DND-41 (cell line): ENCODE measurements at regions not wholly inside any gene's neighbourhood (a gene's known extent, or its start where the extent isn't known, plus 50 kb on each side); places are given as distances from the start of the nearest gene placed in this dataset.

Experiments
- ATAC-seq: fragments of 200-7000 bp; cut with Tn5 transposase; 3 replicates; pipeline ENCODE4 v1.9.1; 2021; ENCODE audit warnings: low read depth; ENCODE audit not compliant: insufficient read depth
- DNase-seq: peaks from one replicate; pipeline ENCODE4 v3.0.0-alpha.2; 2020
- H2AFZ ChIP-seq: 2 replicates; pipeline ENCODE4 v1.6.0; 2012; ENCODE audit warnings: low read depth, low read length
- H3K27ac ChIP-seq: 2 replicates; pipeline ENCODE4 v1.5.1; 2012; ENCODE audit warnings: low read length, inconsistent platforms
- H3K27me3 ChIP-seq: fragments of 200-600 bp; sonication (generic); 2 replicates; pipeline ENCODE4 v1.6.0; 2012; ENCODE audit warnings: low read length, mild to moderate bottlenecking, inconsistent platforms; ENCODE audit not compliant: insufficient read depth, poor library complexity
- H3K36me3 ChIP-seq: 2 replicates; pipeline ENCODE4 v1.5.1; 2012; ENCODE audit warnings: low read length, inconsistent platforms; ENCODE audit not compliant: insufficient read depth
- H3K4me1 ChIP-seq: 2 replicates; pipeline ENCODE4 v1.5.1; 2012; ENCODE audit warnings: mild to moderate bottlenecking, low read length; ENCODE audit not compliant: insufficient read depth
- H3K4me2 ChIP-seq: 2 replicates; pipeline ENCODE4 v1.6.0; 2012; ENCODE audit warnings: mild to moderate bottlenecking, moderate library complexity, low read length, inconsistent platforms; ENCODE audit not compliant: insufficient read depth
- H3K4me3 ChIP-seq, 2 experiments: fragments of 200-600 bp in 1 of 2; shearing (Covaris generic) in 1 of 2; 2 replicates each; pipeline ENCODE4 v1.5.1; 2012 to 2016; ENCODE audit warnings: inconsistent platforms in 2 of 2, low read length in 2 of 2, mild to moderate bottlenecking in 2 of 2, low read depth in 1 of 2, moderate library complexity in 1 of 2
- H3K79me2 ChIP-seq: 2 replicates; pipeline ENCODE4 v1.6.0; 2012; ENCODE audit warnings: low read length, inconsistent platforms; ENCODE audit not compliant: insufficient read depth
- H3K9ac ChIP-seq: 2 replicates; pipeline ENCODE4 v1.6.0; 2012; ENCODE audit warnings: low read depth, mild to moderate bottlenecking, inconsistent platforms, low read length, moderate library complexity
- H3K9me3 ChIP-seq: 2 replicates; pipeline ENCODE4 v1.5.1; 2012; ENCODE audit warnings: low read length, moderate library complexity, mild to moderate bottlenecking, inconsistent platforms; ENCODE audit not compliant: insufficient read depth, severe bottlenecking
- H4K20me1 ChIP-seq: 2 replicates; pipeline ENCODE4 v1.6.0; 2012; ENCODE audit warnings: low read length; ENCODE audit not compliant: insufficient read depth
- CTCF ChIP-seq: IDR thresholded peaks from 2 replicates; pipeline ENCODE4 v1.5.1; 2012; ENCODE audit warnings: borderline replicate concordance, low read length, moderate library complexity, mild to moderate bottlenecking; ENCODE audit not compliant: poor library complexity, severe bottlenecking; ENCODE audit errors: extremely low read depth
- EZH2 ChIP-seq: IDR thresholded peaks from 3 replicates; pipeline ENCODE4 v1.6.1; 2012; ENCODE audit warnings: borderline replicate concordance, low read depth, mild to moderate bottlenecking, moderate library complexity, low read length, inconsistent platforms; ENCODE audit not compliant: severe bottlenecking

- Histone ChIP-seq H3K9ac (no peak overlapping the region), H3K79me2 (no peaks in the 10 kb centered on the region), H4K20me1 (no peaks in the 10 kb centered on the region), H3K27me3 (no peaks in the 10 kb centered on the region), H3K4me2 (no peak overlapping the region), H3K27ac (no peak overlapping the region), H2AFZ (0 out of 2 replicates have a peak overlapping the region, but pooled peaks have one; percentile 19), H3K4me1 (no peaks in the 10 kb centered on the region), H3K4me3 (no peak overlapping the region), H3K36me3 (no peaks in the 10 kb centered on the region), H3K9me3 (no peaks in the 10 kb centered on the region)
- no peak for TF ChIP-seq CTCF
- TF ChIP-seq EZH2 = no peak
- DNase-seq (no peak), ATAC-seq (no peak)
These were observed 252.0 kb downstream of the AASDHPPT start for GRCh38 chr11:106329273-106330018.

- ATAC-seq = peak; percentile 53; the same call in 2 of the 3 replicates
These were observed 253.7 kb downstream of the AASDHPPT start for GRCh38 chr11:106331176-106331575.

GRCh38 chr11:106333678-106334077 lies 256.2 kb downstream of the AASDHPPT start:
- Histone ChIP-seq H3K9me3 (no peaks in the 10 kb centered on the region), H4K20me1 (no peaks in the 10 kb centered on the region), H3K4me3 (no peak overlapping the region), H3K27ac (no peak overlapping the region), H3K79me2 (no peaks in the 10 kb centered on the region), H3K36me3 (no peaks in the 10 kb centered on the region), H3K4me2 (no peak overlapping the region), H2AFZ (no peak overlapping the region), H3K4me1 (no peaks in the 10 kb centered on the region), H3K27me3 (no peaks in the 10 kb centered on the region), H3K9ac (no peak overlapping the region)
- TF ChIP-seq CTCF (no peak), EZH2 (no peak)
- no peak for ATAC-seq
- DNase-seq = no peak

More at GRCh38 chr11:106331176-106331575, 253.7 kb downstream of the AASDHPPT start:
- H3K27ac ChIP-seq = no peak overlapping the region
- no peak overlapping the region for H3K4me2 ChIP-seq
- H3K9me3 ChIP-seq = no peaks in the 10 kb centered on the region
- no peak for TF ChIP-seq EZH2
- no peak for TF ChIP-seq CTCF
- H3K36me3 ChIP-seq = no peaks in the 10 kb centered on the region
- no peak for DNase-seq
- no peaks in the 10 kb centered on the region for H3K79me2 ChIP-seq
- H3K4me3 ChIP-seq = no peak overlapping the region
- H2AFZ ChIP-seq = no peak overlapping the region
- no peaks in the 10 kb centered on the region for H3K4me1 ChIP-seq
- H3K27me3 ChIP-seq = no peaks in the 10 kb centered on the region
- H3K9ac ChIP-seq = no peak overlapping the region
- no peaks in the 10 kb centered on the region for H4K20me1 ChIP-seq
